Sigmoid colon (tissue), 6 donors: ENCODE measurements at regions not wholly inside any gene's neighbourhood (a gene's known extent, or its start where the extent isn't known, plus 50 kb on each side); places are given as distances from the start of the nearest gene placed in this dataset.

Experiments
- DNase-seq: peaks from one replicate; pipeline ENCODE4 v3.0.0-alpha.2; 2019
- H3K27ac ChIP-seq, 4 donors: fragments of 200-600 bp; sonication (generic); one replicate each; pipeline ENCODE4 v1.5.1; 2016 to 2019; ENCODE audit warnings: mild to moderate bottlenecking in 1 of 4
- H3K27me3 ChIP-seq, 3 donors: fragments of 200-600 bp; sonication (generic); one replicate each; pipeline ENCODE4 v1.5.1; 2019; ENCODE audit warnings: mild to moderate bottlenecking in 1 of 3
- H3K36me3 ChIP-seq, 4 donors: fragments of 200-600 bp; sonication (generic); one replicate each; pipeline ENCODE4 v1.5.1; 2016 to 2019
- H3K4me1 ChIP-seq, 4 donors: fragments of 200-600 bp; sonication (generic); one replicate each; pipeline ENCODE4 v1.5.1; 2017 to 2019
- H3K4me3 ChIP-seq, 4 donors: fragments of 200-600 bp; sonication (generic); one replicate each; pipeline ENCODE4 v1.5.1; 2017 to 2019; ENCODE audit warnings: mild to moderate bottlenecking in 2 of 4, moderate library complexity in 1 of 4
- H3K9me3 ChIP-seq, 4 donors: fragments of 200-600 bp in 3 of 4; sonication (generic) in 3 of 4; one replicate each; pipeline versions ENCODE4 v1.5.1 to v1.6.1; 2013 to 2019
- CTCF ChIP-seq, 4 experiments: fragments of 450-650 bp in 3 of 4; fragments of 200-600 bp in 1 of 4; IDR thresholded peaks; one replicate each; pipeline ENCODE4 v1.5.1; 2016 to 2019; ENCODE audit warnings: antibody characterized with exemption in 4 of 4, mild to moderate bottlenecking in 3 of 4, moderate library complexity in 2 of 4
- EP300 ChIP-seq, 4 donors: sonication (generic); formaldehyde crosslinking; IDR thresholded peaks; one replicate each; pipeline ENCODE4 v1.6.1; 2017; ENCODE audit warnings: antibody characterized with exemption in 4 of 4
- POLR2A ChIP-seq, 2 donors: fragments of 450-650 bp; IDR thresholded peaks; one replicate each; pipeline ENCODE4 v1.6.1; 2016; ENCODE audit warnings: antibody characterized with exemption in 2 of 2, mild to moderate bottlenecking in 2 of 2, moderate library complexity in 2 of 2
- POLR2AphosphoS5 ChIP-seq, 4 donors: sonication (generic); formaldehyde crosslinking; IDR thresholded peaks; one replicate each; pipeline ENCODE4 v1.6.1; 2017; ENCODE audit warnings: antibody characterized with exemption in 4 of 4
- WGBS, 2 donors: extraction: QIAGEN DNeasy Blood & Tissue Kit; methylation state at CpG; one replicate each; pipeline ENCODE4 v1.1.7; 2013; 5-methylcytosine and 5-hydroxymethylcytosine counted together
- intact Hi-C: fragments of 100-400 bp; cut with DNase I; formaldehyde crosslinking; loops from one replicate; pipeline ENCODE4 v1.15.1; 2023
- donor health status: healthy with polysubstance abuse.
- donor health status: healthy.

GRCh38 chr2:157995117-157995516 lies 106.6 kb upstream of the UPP2 start:
- no peaks in the 10 kb centered on the region for H3K27me3 ChIP-seq
- H3K4me1 ChIP-seq = no peaks in the 10 kb centered on the region
- TF ChIP-seq CTCF (IDR thresholded peaks at IDR 0.05) (no peak), POLR2AphosphoS5 (IDR thresholded peaks at IDR 0.05) (no peak)
- H3K9me3 ChIP-seq = no peaks in the 10 kb centered on the region
- H3K36me3 ChIP-seq = no peaks in the 10 kb centered on the region
- H3K27ac ChIP-seq = no peak overlapping the region
- intact Hi-C loops = no loop called here
- no peak overlapping the region for H3K4me3 ChIP-seq
- DNase-seq = no peak
- WGBS, 2 donors = 92 to 94% methylated on average over 1 of the region's 1 CpG

DNA sequence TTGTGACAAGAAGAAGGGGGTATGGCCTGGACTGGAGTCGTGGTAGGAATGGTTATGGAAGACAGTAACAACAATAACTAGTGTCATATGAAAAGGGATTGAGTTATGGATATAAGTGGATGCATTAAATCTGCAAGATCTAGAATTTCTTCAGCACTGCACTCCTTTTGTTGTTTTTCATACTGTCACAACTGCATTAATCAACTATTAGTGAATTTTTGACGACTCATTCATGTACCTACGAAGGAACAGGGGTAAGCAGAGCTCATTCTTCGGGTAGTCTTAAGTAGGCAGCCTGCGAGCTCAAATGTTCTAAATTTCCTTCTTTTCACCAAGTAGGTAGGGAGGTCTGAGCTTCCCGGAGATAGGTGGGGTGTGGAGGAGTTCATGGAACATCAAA lies 109.7 kb upstream of the UPP2 start:
- no peak overlapping the region for H3K27ac ChIP-seq
- no peak overlapping the region for H3K4me3 ChIP-seq
- no peaks in the 10 kb centered on the region for H3K27me3 ChIP-seq
- no peaks in the 10 kb centered on the region for H3K36me3 ChIP-seq
- no peaks in the 10 kb centered on the region for H3K9me3 ChIP-seq
- WGBS, 2 donors = 69 to 73% methylated on average over 6 of the region's 6 CpGs
- intact Hi-C loops = no loop called here
- TF ChIP-seq CTCF (IDR thresholded peaks at IDR 0.05) = no peak
- TF ChIP-seq POLR2A (IDR thresholded peaks at IDR 0.05) = no peak
- TF ChIP-seq EP300 (IDR thresholded peaks at IDR 0.05) = no peak
- no peak for TF ChIP-seq POLR2AphosphoS5 (IDR thresholded peaks at IDR 0.05)
- H3K4me1 ChIP-seq = no peaks in the 10 kb centered on the region
- DNase-seq = no peak

DNA sequence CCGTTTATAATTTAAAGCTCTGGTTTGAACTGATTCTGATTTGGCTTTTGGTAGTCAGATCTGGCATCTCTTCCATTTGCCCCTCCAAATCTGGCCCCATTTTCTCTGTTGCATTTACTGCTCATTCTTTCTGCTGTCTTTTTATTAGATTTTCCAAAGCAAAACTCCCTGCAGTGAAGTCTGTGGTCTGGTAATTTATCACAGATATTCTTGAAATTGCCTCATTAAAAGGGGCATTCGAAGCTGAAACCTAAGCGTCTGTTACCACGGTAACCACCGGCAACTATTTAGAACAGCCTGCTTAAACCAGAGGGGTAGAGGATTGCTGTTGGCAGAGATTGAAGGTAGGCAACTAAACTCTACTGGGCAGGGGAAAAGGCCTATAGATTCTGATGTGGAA lies 111.5 kb upstream of the UPP2 start:
- Histone ChIP-seq H3K27me3 (no peaks in the 10 kb centered on the region), H3K4me3 (no peak overlapping the region), H3K9me3 (no peaks in the 10 kb centered on the region), H3K36me3 (no peaks in the 10 kb centered on the region), H3K27ac (no peak overlapping the region), H3K4me1 (no peaks in the 10 kb centered on the region)
- 57 to 67% methylated on average over 5 of the region's 5 CpGs for WGBS, 2 donors
- TF ChIP-seq CTCF (IDR thresholded peaks at IDR 0.05) = no peak
- no peak for TF ChIP-seq POLR2AphosphoS5 (IDR thresholded peaks at IDR 0.05)
- no peak for TF ChIP-seq EP300 (IDR thresholded peaks at IDR 0.05)
- TF ChIP-seq POLR2A (IDR thresholded peaks at IDR 0.05) = no peak
- intact Hi-C loops = no loop called here
- DNase-seq = no peak

- no peak for DNase-seq
- Histone ChIP-seq H3K36me3 (no peaks in the 10 kb centered on the region), H3K9me3 (no peaks in the 10 kb centered on the region), H3K4me1 (no peaks in the 10 kb centered on the region), H3K27ac (no peak overlapping the region), H3K4me3 (no peak overlapping the region), H3K27me3 (no peaks in the 10 kb centered on the region)
- TF ChIP-seq POLR2A (IDR thresholded peaks at IDR 0.05) (no peak), EP300 (IDR thresholded peaks at IDR 0.05) (no peak), POLR2AphosphoS5 (IDR thresholded peaks at IDR 0.05) (no peak), CTCF (IDR thresholded peaks at IDR 0.05) (no peak)
- intact Hi-C loops = no loop called here
- 92% methylated on average over 5 of the region's 5 CpGs for WGBS, 2 donors
Measured at GRCh38 chr2:157989227-157989626, 112.4 kb upstream of the UPP2 start.

GRCh38 chr2:157986761-157987160 lies 110.6 kb upstream of the ACVR1 start:
- H3K27me3 ChIP-seq = no peaks in the 10 kb centered on the region
- H3K9me3 ChIP-seq = no peaks in the 10 kb centered on the region
- no peak for TF ChIP-seq POLR2AphosphoS5 (IDR thresholded peaks at IDR 0.05)
- no peak for TF ChIP-seq EP300 (IDR thresholded peaks at IDR 0.05)
- TF ChIP-seq POLR2A (IDR thresholded peaks at IDR 0.05) = no peak
- TF ChIP-seq CTCF (IDR thresholded peaks at IDR 0.05) = no peak
- H3K36me3 ChIP-seq = no peaks in the 10 kb centered on the region
- H3K27ac ChIP-seq = no peak overlapping the region
- intact Hi-C loops = no loop called here
- no peaks in the 10 kb centered on the region for H3K4me1 ChIP-seq
- H3K4me3 ChIP-seq = no peak overlapping the region
- DNase-seq = no peak
